Glomerular endothelial cell (primary cell): ENCODE measurements at regions not wholly inside any gene's neighbourhood (a gene's known extent, or its start where the extent isn't known, plus 50 kb on each side); places are given as distances from the start of the nearest gene placed in this dataset.

Source experiments
- DNase-seq: peaks from one replicate; pipeline ENCODE4 v3.0.0-alpha.2; 2011; ENCODE audit warnings: low read depth, low spot score; ENCODE audit errors: extremely low read depth

GRCh38 chr6:147805155-147805554, 296.7 kb downstream of the SAMD5 start:
- no peak for DNase-seq

- no peak for DNase-seq
Measured at GRCh38 chr6:147806697-147807096, 298.2 kb downstream of the SAMD5 start.

GRCh38 chr6:147808640-147809039, 300.1 kb downstream of the SAMD5 start:
- DNase-seq, result no peak

GRCh38 chr6:147811913-147812629, 303.6 kb downstream of the SAMD5 start:
- DNase-seq, result no peak

GRCh38 chr6:147817042-147817689, 308.7 kb downstream of the SAMD5 start:
- DNase-seq, result no peak

GRCh38 chr6:147820520-147820919, 312.0 kb downstream of the SAMD5 start:
- DNase-seq, result no peak

GRCh38 chr6:147821295-147821897, 312.9 kb downstream of the SAMD5 start:
- DNase-seq, result no peak

GRCh38 chr6:147823936-147824335, 315.4 kb downstream of the SAMD5 start:
- DNase-seq, result no peak

- DNase-seq, result no peak
Measured at GRCh38 chr6:147825848-147826247, 317.4 kb downstream of the SAMD5 start.

GRCh38 chr6:147826698-147827097, 318.2 kb downstream of the SAMD5 start:
- no peak for DNase-seq

GRCh38 chr6:147829418-147829817, 320.9 kb downstream of the SAMD5 start:
- no peak for DNase-seq

- no peak for DNase-seq
Measured at GRCh38 chr6:147829835-147830234, 321.3 kb downstream of the SAMD5 start.

GRCh38 chr6:147831356-147831755, 322.9 kb downstream of the SAMD5 start:
- DNase-seq, result no peak

- no peak for DNase-seq
Measured at GRCh38 chr6:147833607-147834006, 325.1 kb downstream of the SAMD5 start.

GRCh38 chr6:147834084-147834776, 325.7 kb downstream of the SAMD5 start:
- DNase-seq, result no peak

GRCh38 chr6:147837540-147837939, 329.1 kb downstream of the SAMD5 start:
- DNase-seq, result no peak

- DNase-seq, result no peak
Measured at GRCh38 chr6:147839708-147840610, 331.5 kb downstream of the SAMD5 start.

- no peak for DNase-seq
Measured at GRCh38 chr6:147841547-147842148, 333.2 kb downstream of the SAMD5 start.

- no peak for DNase-seq
Measured at GRCh38 chr6:147849401-147850330, 341.2 kb downstream of the SAMD5 start.
